GM12878 (cell line): ENCODE measurements at regions not wholly inside any gene's neighbourhood (a gene's known extent, or its start where the extent isn't known, plus 50 kb on each side); places are given as distances from the start of the nearest gene placed in this dataset.

Source experiments
- ATAC-seq: fragments of 200-7000 bp; cut with Tn5 transposase; 3 replicates; pipeline ENCODE4 v1.9.1; 2020; ENCODE audit warnings: mild to moderate bottlenecking, moderate library complexity
- BruUV-seq: library from RNA; stranded (reverse); fragments of 400-500 nt; replicated peaks from 2 replicates; lab custom pipeline; 2021; lab: Mats Ljungman, UMichigan
- CTCF ChIA-PET: fragments of 300-600 bp; sonication (Branson Sonifier 250); formaldehyde crosslinking; extraction: SDS; loops from one replicate; lab custom pipeline; 2021; ENCODE audit warnings: inconsistent platforms; lab: Yijun Ruan, JAX
- POLR2A ChIA-PET: fragments of 350-600 bp; formaldehyde crosslinking; extraction: SDS; loops from one replicate; lab custom pipeline; 2021; ENCODE audit warnings: inconsistent platforms; lab: Charles Lee
- RAD21 ChIA-PET: fragments of 300-600 bp; sonication (Branson Sonifier 250); formaldehyde crosslinking; loops from one replicate; lab custom pipeline; 2023; ENCODE audit warnings: antibody characterized with exemption; ENCODE audit not compliant: unreplicated experiment; lab: Charles Lee
- SMC1A ChIA-PET: fragments of 300-600 bp; sonication (Branson Sonifier 250); formaldehyde crosslinking; loops from one replicate; lab custom pipeline; 2023; ENCODE audit not compliant: unreplicated experiment, uncharacterized antibody; lab: Charles Lee
- DNase-seq: peaks from one replicate; pipeline ENCODE4 v3.0.0-alpha.2; 2011; ENCODE audit warnings: low read depth, low spot score
- FAIRE-seq: peaks from 3 replicates; lab custom pipeline; 2011; peaks lifted over from hg19 to GRCh38; lab: Jason Lieb, UNC
- H2AFZ ChIP-seq: 2 replicates; pipeline ENCODE4 v1.6.0; 2011; ENCODE audit warnings: low read depth, low read length, control low read depth; ENCODE audit not compliant: control insufficient read depth
- H3K27ac ChIP-seq: 2 replicates; pipeline ENCODE4 v1.5.1; 2011; ENCODE audit warnings: control low read depth; ENCODE audit not compliant: control insufficient read depth, insufficient read depth
- H3K27me3 ChIP-seq, 2 experiments: replicated peaks in 1 of 2; 2 replicates each; pipeline versions ENCODE4 v1.6.0 to v1.6.1; 2011; ENCODE audit warnings: low read length in 1 of 2; ENCODE audit not compliant: control insufficient read depth in 2 of 2, insufficient read depth in 2 of 2
- H3K36me3 ChIP-seq, 2 experiments: 2 replicates each; pipeline ENCODE4 v1.5.1; 2011; ENCODE audit warnings: low read length in 1 of 2; ENCODE audit not compliant: control insufficient read depth in 2 of 2, insufficient read depth in 2 of 2
- H3K4me1 ChIP-seq: 2 replicates; pipeline ENCODE4 v1.6.1; 2011; ENCODE audit warnings: mild to moderate bottlenecking, low read length, moderate library complexity, mixed read lengths; ENCODE audit not compliant: control insufficient read depth, insufficient read depth
- H3K4me2 ChIP-seq: 2 replicates; pipeline ENCODE4 v1.6.0; 2011; ENCODE audit warnings: control low read depth; ENCODE audit not compliant: control insufficient read depth, insufficient read depth
- H3K4me3 ChIP-seq: fragments of 200-600 bp; sonication (generic); 2 replicates; pipeline ENCODE4 v1.5.1; 2016
- H3K79me2 ChIP-seq: 2 replicates; pipeline ENCODE4 v1.6.0; 2011; ENCODE audit warnings: low read length; ENCODE audit not compliant: control insufficient read depth, insufficient read depth
- H3K9ac ChIP-seq: 2 replicates; pipeline ENCODE4 v1.8.0; 2011; ENCODE audit warnings: low read length, control low read depth, mixed read lengths; ENCODE audit not compliant: control insufficient read depth, insufficient read depth
- H3K9me3 ChIP-seq: replicated peaks from 3 replicates; pipeline ENCODE4 v1.5.1; 2011; ENCODE audit warnings: mild to moderate bottlenecking, low read length; ENCODE audit not compliant: control insufficient read depth, insufficient read depth
- H4K20me1 ChIP-seq: 2 replicates; pipeline ENCODE4 v1.6.0; 2011; ENCODE audit not compliant: control insufficient read depth, insufficient read depth
- KDM1A ChIP-seq: fragments of 200-600 bp; sonication (generic); IDR thresholded peaks from 2 replicates; pipeline ENCODE4 v1.6.1; 2016; ENCODE audit warnings: borderline replicate concordance
- POLR2A ChIP-seq: IDR thresholded peaks from 2 replicates; pipeline ENCODE4 v1.6.1; 2011; ENCODE audit warnings: low read depth, mild to moderate bottlenecking, low read length
- RBBP5 ChIP-seq: fragments of 200-600 bp; sonication (generic); conservative IDR thresholded peaks from 2 replicates; pipeline ENCODE4 v1.6.1; 2016
- SMC3 ChIP-seq: IDR thresholded peaks from 2 replicates; pipeline ENCODE4 v1.6.1; 2011; ENCODE audit warnings: low read length, improper control_type of control experiment, borderline replicate concordance
- SP1 ChIP-seq: IDR thresholded peaks from one replicate; pipeline ENCODE4 v1.6.1; 2011; ENCODE audit warnings: low read depth, low read length
- SUPT20H ChIP-seq: IDR thresholded peaks from 2 replicates; pipeline ENCODE4 v1.6.1; 2011; ENCODE audit warnings: low read depth, mild to moderate bottlenecking, low read length, moderate library complexity, borderline replicate concordance; ENCODE audit not compliant: control insufficient read depth
- TAF1 ChIP-seq: IDR thresholded peaks from 2 replicates; pipeline ENCODE4 v1.6.1; 2011; ENCODE audit warnings: mild to moderate bottlenecking, low read depth, low read length, borderline replicate concordance
- TARDBP ChIP-seq: IDR thresholded peaks from 2 replicates; pipeline ENCODE4 v1.6.1; 2016; ENCODE audit warnings: borderline replicate concordance
- YBX1 ChIP-seq: fragments of 450-650 bp; IDR thresholded peaks from 2 replicates; pipeline ENCODE4 v1.6.1; 2016; ENCODE audit warnings: antibody characterized with exemption
- ZNF622 ChIP-seq: fragments of 450-650 bp; IDR thresholded peaks from 2 replicates; pipeline ENCODE4 v1.6.1; 2017; ENCODE audit warnings: mild to moderate bottlenecking, inconsistent platforms
- WGBS: methylation state at CpG from one replicate; pipeline ENCODE4 v1.1.6; 2016; ENCODE audit warnings: low lambda C conversion rate; ENCODE audit not compliant: insufficient replicate concordance, insufficient coverage; ENCODE audit errors: missing lambda C conversion rate; 5-methylcytosine and 5-hydroxymethylcytosine counted together
- in situ Hi-C: fragments of 300-500 bp; cut with MboI; formaldehyde crosslinking; loops from 9 replicates; pipeline ENCODE4 v1.14.3; 2018; ENCODE audit warnings: mixed read lengths
- intact Hi-C: fragments of 100-400 bp; cut with micrococcal nuclease; formaldehyde crosslinking; loops from one replicate; pipeline ENCODE4 v1.14.2; 2022; ENCODE audit not compliant: unreplicated experiment
- TF ChIP-seq, protein P1 (sequence below): fragments of 450-650 bp; IDR thresholded peaks from 2 replicates; pipeline ENCODE4 v1.6.1; 2016; ENCODE audit warnings: mild to moderate bottlenecking, moderate library complexity, borderline replicate concordance
- TF ChIP-seq, protein P2 (sequence below): fragments of 450-650 bp; IDR thresholded peaks from 2 replicates; pipeline ENCODE4 v1.6.1; 2017; ENCODE audit warnings: borderline replicate concordance
- TF ChIP-seq, protein P3 (sequence below): fragments of 450-650 bp; IDR thresholded peaks from 2 replicates; pipeline ENCODE4 v1.6.1; 2014; ENCODE audit warnings: mild to moderate bottlenecking
- TF ChIP-seq, protein P4 (sequence below): fragments of 150-350 bp; IDR thresholded peaks from 2 replicates; pipeline ENCODE4 v1.6.1; 2014; ENCODE audit warnings: mild to moderate bottlenecking, low read depth, low read length

DNA sequence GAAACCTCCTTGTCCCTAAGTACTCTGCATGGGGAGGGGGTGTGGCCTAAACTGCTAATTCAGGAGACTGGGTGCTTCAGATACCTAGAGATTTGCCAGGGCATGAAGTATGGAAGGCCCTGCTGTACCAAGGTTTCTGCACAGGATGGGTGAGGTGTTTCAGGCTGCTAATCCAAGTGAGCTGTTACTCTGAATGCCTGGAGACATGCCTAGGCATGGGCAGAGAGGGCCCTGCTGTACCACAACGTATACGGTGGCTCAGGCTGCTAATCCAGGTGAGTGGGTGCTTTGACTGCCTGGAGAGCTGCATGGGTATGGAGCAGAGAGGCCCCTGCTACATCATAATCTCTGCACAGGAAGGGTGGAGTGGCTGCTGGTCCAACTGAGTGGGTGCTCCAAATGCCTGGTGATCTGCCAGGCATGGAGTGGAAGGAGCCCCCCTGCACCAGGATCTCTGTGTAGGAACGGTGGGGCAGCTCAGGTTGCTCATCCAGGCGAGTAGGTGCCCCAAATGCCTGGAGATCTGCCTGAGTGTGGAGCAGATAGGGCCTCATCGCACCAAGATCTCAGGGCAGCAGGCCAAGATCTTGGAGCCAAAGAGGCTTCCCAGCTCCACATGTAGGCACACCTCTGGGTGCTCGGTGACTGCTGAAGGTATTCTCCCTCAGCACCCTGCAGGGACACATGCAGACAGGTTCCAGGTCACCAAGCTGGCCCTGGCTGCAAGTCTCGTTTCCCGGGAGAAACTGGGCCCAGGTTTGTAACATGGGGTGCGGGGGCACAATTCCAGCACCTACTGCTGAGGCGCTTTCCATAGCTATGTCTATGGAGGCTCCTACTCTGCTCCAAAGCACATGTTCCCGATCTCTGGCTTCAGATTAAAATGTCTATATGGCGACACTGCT, 252.5 kb upstream of the PLXNA2 start (continued):
- TF ChIP-seq RBBP5, result no peak

DNA sequence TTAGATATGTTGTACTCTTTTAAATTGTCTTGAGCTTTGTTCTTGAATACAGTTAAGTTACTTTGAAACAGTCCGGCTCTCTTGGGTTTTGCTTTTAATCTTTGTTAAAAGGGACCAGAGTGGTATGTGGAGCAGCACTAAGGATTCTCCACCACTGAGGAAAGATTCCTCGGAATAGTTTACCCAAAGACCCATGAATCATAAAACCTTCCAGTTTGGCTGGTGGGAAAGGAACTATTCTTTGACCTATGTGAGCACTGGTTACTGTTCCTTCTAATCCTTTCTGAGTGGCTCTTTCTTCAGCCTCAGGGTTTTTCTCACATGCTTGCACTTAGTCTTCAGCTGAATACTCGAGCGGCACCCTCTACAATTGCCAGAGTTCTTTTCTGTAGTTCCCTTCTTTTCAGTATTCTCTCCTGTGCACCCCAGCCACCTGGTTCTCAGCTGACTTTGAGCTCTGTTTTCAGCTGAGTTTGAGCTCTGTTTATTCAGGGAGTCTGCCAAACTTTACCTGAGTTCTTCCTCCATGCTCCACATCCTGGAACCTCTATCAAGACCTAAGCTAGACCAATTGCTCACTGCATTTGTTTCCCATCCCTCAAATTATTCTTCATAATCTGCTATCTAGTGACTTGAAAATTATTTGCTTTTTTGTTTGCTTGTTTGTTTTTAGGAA, 253.8 kb upstream of the PLXNA2 start:
- no peaks in the 10 kb centered on the region for H3K27me3 ChIP-seq
- no peaks in the 10 kb centered on the region for H3K4me1 ChIP-seq
- no peaks in the 10 kb centered on the region for H3K79me2 ChIP-seq
- no peak for FAIRE-seq
- TF ChIP-seq, protein P1, sequence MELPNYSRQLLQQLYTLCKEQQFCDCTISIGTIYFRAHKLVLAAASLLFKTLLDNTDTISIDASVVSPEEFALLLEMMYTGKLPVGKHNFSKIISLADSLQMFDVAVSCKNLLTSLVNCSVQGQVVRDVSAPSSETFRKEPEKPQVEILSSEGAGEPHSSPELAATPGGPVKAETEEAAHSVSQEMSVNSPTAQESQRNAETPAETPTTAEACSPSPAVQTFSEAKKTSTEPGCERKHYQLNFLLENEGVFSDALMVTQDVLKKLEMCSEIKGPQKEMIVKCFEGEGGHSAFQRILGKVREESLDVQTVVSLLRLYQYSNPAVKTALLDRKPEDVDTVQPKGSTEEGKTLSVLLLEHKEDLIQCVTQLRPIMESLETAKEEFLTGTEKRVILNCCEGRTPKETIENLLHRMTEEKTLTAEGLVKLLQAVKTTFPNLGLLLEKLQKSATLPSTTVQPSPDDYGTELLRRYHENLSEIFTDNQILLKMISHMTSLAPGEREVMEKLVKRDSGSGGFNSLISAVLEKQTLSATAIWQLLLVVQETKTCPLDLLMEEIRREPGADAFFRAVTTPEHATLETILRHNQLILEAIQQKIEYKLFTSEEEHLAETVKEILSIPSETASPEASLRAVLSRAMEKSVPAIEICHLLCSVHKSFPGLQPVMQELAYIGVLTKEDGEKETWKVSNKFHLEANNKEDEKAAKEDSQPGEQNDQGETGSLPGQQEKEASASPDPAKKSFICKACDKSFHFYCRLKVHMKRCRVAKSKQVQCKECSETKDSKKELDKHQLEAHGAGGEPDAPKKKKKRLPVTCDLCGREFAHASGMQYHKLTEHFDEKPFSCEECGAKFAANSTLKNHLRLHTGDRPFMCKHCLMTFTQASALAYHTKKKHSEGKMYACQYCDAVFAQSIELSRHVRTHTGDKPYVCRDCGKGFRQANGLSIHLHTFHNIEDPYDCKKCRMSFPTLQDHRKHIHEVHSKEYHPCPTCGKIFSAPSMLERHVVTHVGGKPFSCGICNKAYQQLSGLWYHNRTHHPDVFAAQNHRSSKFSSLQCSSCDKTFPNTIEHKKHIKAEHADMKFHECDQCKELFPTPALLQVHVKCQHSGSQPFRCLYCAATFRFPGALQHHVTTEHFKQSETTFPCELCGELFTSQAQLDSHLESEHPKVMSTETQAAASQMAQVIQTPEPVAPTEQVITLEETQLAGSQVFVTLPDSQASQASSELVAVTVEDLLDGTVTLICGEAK, result no peak
- TF ChIP-seq, protein P2, sequence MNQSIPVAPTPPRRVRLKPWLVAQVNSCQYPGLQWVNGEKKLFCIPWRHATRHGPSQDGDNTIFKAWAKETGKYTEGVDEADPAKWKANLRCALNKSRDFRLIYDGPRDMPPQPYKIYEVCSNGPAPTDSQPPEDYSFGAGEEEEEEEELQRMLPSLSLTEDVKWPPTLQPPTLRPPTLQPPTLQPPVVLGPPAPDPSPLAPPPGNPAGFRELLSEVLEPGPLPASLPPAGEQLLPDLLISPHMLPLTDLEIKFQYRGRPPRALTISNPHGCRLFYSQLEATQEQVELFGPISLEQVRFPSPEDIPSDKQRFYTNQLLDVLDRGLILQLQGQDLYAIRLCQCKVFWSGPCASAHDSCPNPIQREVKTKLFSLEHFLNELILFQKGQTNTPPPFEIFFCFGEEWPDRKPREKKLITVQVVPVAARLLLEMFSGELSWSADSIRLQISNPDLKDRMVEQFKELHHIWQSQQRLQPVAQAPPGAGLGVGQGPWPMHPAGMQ, result no peak
- TF ChIP-seq SP1, result no peak
- no peak for TF ChIP-seq YBX1
- no peak for TF ChIP-seq TAF1
- TF ChIP-seq KDM1A, result no peak
- no peak for TF ChIP-seq ZNF622
- no peak for TF ChIP-seq TARDBP
- TF ChIP-seq POLR2A, result no peak
- TF ChIP-seq, protein P3, sequence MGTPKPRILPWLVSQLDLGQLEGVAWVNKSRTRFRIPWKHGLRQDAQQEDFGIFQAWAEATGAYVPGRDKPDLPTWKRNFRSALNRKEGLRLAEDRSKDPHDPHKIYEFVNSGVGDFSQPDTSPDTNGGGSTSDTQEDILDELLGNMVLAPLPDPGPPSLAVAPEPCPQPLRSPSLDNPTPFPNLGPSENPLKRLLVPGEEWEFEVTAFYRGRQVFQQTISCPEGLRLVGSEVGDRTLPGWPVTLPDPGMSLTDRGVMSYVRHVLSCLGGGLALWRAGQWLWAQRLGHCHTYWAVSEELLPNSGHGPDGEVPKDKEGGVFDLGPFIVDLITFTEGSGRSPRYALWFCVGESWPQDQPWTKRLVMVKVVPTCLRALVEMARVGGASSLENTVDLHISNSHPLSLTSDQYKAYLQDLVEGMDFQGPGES, result no peak
- no peak for TF ChIP-seq SUPT20H
- TF ChIP-seq, protein P4, sequence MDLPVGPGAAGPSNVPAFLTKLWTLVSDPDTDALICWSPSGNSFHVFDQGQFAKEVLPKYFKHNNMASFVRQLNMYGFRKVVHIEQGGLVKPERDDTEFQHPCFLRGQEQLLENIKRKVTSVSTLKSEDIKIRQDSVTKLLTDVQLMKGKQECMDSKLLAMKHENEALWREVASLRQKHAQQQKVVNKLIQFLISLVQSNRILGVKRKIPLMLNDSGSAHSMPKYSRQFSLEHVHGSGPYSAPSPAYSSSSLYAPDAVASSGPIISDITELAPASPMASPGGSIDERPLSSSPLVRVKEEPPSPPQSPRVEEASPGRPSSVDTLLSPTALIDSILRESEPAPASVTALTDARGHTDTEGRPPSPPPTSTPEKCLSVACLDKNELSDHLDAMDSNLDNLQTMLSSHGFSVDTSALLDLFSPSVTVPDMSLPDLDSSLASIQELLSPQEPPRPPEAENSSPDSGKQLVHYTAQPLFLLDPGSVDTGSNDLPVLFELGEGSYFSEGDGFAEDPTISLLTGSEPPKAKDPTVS, result no peak
- no peak for TF ChIP-seq SMC3
- no peaks in the 10 kb centered on the region for H4K20me1 ChIP-seq
- H2AFZ ChIP-seq, result no peak overlapping the region
- ChIA-PET RAD21 (no interaction called here), CTCF (interaction anchor here (1.5 kb wide), 1 partner anchor 11 kb away, joined by 3 read pairs; no protein-coding TSS in a partner anchor), SMC1A (interaction anchor here (1.0 kb wide), 1 partner anchor 12 kb away, joined by 3 read pairs; no protein-coding TSS in a partner anchor), POLR2A (no interaction called here)
- H3K9ac ChIP-seq, result no peak overlapping the region
- no peaks in the 10 kb centered on the region for H3K36me3 ChIP-seq
- H3K27ac ChIP-seq, result no peak overlapping the region
- no peak for DNase-seq
- H3K4me3 ChIP-seq, result no peak overlapping the region
- intact Hi-C loops, result no loop called here
- ATAC-seq, result no peak
- in situ Hi-C loops, result no loop called here
- H3K9me3 ChIP-seq, result no peaks in the 10 kb centered on the region
- 33% methylated on average over 4 of the region's 4 CpGs for WGBS
- H3K4me2 ChIP-seq, result no peak overlapping the region
- no TSS peak for BruUV-seq
